ENCODE measurements at regions not wholly inside any gene's neighbourhood (a gene's known extent, or its start where the extent isn't known, plus 50 kb on each side); places are given as distances from the start of the nearest gene placed in this dataset.
"Not testable (repeated sequence)": the region's sequence is repeated elsewhere in the genome, so short reads cannot be mapped to it uniquely, and the experiment has no call there.

GRCh38 chr3:56926947-56927282 is 125.2 kb upstream of the ARHGEF3 start:
- no peak for DNase-seq
- WGBS, 2 experiments (ENCODE audit: low coverage in 1 of 2, low lambda C conversion rate in 2 of 2, missing lambda C conversion rate in 2 of 2) = 51 to 53% methylated on average over 2 of the region's 2 CpGs
- Histone ChIP-seq H3K9ac (peak overlapping the region; percentile 50), H3F3A (ENCODE audit: insufficient read depth) (peaks cover 29% of the 10 kb centered on the region; the same call in 1 of the 2 replicates), H4K20me1 (ENCODE audit: insufficient read depth) (no peaks in the 10 kb centered on the region), H3K4me3 (no peak overlapping the region), H2AFZ (no peak overlapping the region), H3K4me2 (ENCODE audit: unreplicated experiment) (peak overlapping the region; percentile 27), H3K36me3 (ENCODE audit: low read depth) (no peaks in the 10 kb centered on the region), H3K27me3 (replicated peaks; ENCODE audit: insufficient read depth) (no peaks in the 10 kb centered on the region), H3K4me1 (ENCODE audit: insufficient read depth) (peaks cover 38% of the 10 kb centered on the region), H3K79me2 (ENCODE audit: insufficient read depth) (no peaks in the 10 kb centered on the region), H3K9me3 (ENCODE audit: low read depth) (no peaks in the 10 kb centered on the region), H3K27ac (peak overlapping the region; percentile 29), H3K9me2 (ENCODE audit: insufficient read depth) (no peaks in the 10 kb centered on the region)
- in situ Hi-C loops (cut with MboI) = no loop called here
- no peak for TF ChIP-seq EZH2 (IDR thresholded peaks at IDR 0.05; ENCODE audit: insufficient read depth, poor library complexity, severe bottlenecking)
- no peak for TF ChIP-seq EZH2phosphoT487 (IDR thresholded peaks at IDR 0.05; ENCODE audit: insufficient read depth, low read depth)

- no peak overlapping the region for H3K9ac ChIP-seq
- H3K79me2 ChIP-seq (ENCODE audit: insufficient read depth) = no peaks in the 10 kb centered on the region
- no peaks in the 10 kb centered on the region for H3K9me3 ChIP-seq (ENCODE audit: low read depth)
- in situ Hi-C loops (cut with MboI) = no loop called here
- no peaks in the 10 kb centered on the region for H3K9me2 ChIP-seq (ENCODE audit: insufficient read depth)
- H3K36me3 ChIP-seq (ENCODE audit: low read depth) = no peaks in the 10 kb centered on the region
- no peak overlapping the region for H3K4me3 ChIP-seq
- TF ChIP-seq EZH2 (IDR thresholded peaks at IDR 0.05; ENCODE audit: insufficient read depth, poor library complexity, severe bottlenecking) = no peak
- TF ChIP-seq EZH2phosphoT487 (IDR thresholded peaks at IDR 0.05; ENCODE audit: insufficient read depth, low read depth) = 0 out of 2 replicates have a peak, but pooled peaks have one; percentile 24
- H3K4me1 ChIP-seq (ENCODE audit: insufficient read depth) = peaks cover 38% of the 10 kb centered on the region
- peak overlapping the region; percentile 29 for H3K27ac ChIP-seq
- H3K4me2 ChIP-seq (ENCODE audit: unreplicated experiment) = peak overlapping the region; percentile 27
- peak; percentile 89 for DNase-seq
- WGBS, 2 experiments (ENCODE audit: low coverage in 1 of 2, low lambda C conversion rate in 2 of 2, missing lambda C conversion rate in 2 of 2) = 65 to 67% methylated on average over 3 of the region's 3 CpGs
- H2AFZ ChIP-seq = no peak overlapping the region
- H3F3A ChIP-seq (ENCODE audit: insufficient read depth) = peaks cover 34% of the 10 kb centered on the region
- no peaks in the 10 kb centered on the region for H4K20me1 ChIP-seq (ENCODE audit: insufficient read depth)
- H3K27me3 ChIP-seq (replicated peaks; ENCODE audit: insufficient read depth) = no peaks in the 10 kb centered on the region
Measured at GRCh38 chr3:56926243-56926946, 124.6 kb upstream of the ARHGEF3 start.

DNA sequence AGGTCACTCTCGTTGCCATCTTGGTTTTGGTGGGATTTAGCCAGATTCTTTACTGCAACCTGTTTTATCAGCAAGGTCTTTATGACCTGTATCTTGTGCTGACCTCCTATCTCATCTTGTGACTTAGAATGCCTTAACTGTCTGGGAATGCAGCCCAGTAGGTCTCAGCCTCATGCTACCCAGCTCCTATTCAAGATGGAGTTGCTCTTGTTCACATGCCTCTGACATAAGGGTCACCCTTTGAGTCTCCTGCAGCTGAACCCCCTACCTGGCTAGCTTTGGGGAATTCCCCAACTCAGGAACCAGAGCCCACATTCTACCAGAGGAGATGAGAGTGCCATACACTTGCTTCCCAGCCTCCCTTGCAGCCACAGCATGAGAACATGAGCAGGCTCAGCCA is 123.0 kb upstream of the ARHGEF3 start:
- H4K20me1 ChIP-seq (ENCODE audit: insufficient read depth); H2AFZ ChIP-seq; H3K79me2 ChIP-seq (ENCODE audit: insufficient read depth); in situ Hi-C loops (cut with MboI); H3K4me2 ChIP-seq (ENCODE audit: unreplicated experiment); H3K27me3 ChIP-seq (replicated peaks; ENCODE audit: insufficient read depth); H3K4me3 ChIP-seq; H3K9ac ChIP-seq; H3K27ac ChIP-seq; H3K9me3 ChIP-seq (ENCODE audit: low read depth); DNase-seq; H3K36me3 ChIP-seq (ENCODE audit: low read depth); H3K9me2 ChIP-seq (ENCODE audit: insufficient read depth): not testable (repeated sequence)
- Histone ChIP-seq H3K4me1 (ENCODE audit: insufficient read depth) (peaks cover 25% of the 10 kb centered on the region), H3F3A (ENCODE audit: insufficient read depth) (peaks cover 24% of the 10 kb centered on the region)
- WGBS, 2 experiments (ENCODE audit: low coverage in 1 of 2, low lambda C conversion rate in 2 of 2, missing lambda C conversion rate in 2 of 2) = 88 to 100% methylated on average over 1 of the region's 1 CpG

GRCh38 chr3:56923526-56924224 is 121.9 kb upstream of the ARHGEF3 start:
- peak; percentile 34 for DNase-seq
- in situ Hi-C loops (cut with MboI) = no loop called here
- H3K4me1 ChIP-seq (ENCODE audit: insufficient read depth) = peaks cover 22% of the 10 kb centered on the region

More at GRCh38 chr3:56923526-56924224, 121.9 kb upstream of the ARHGEF3 start:
- no peak overlapping the region for H3K27ac ChIP-seq
- H3K36me3 ChIP-seq (ENCODE audit: low read depth) = no peaks in the 10 kb centered on the region
- no peaks in the 10 kb centered on the region for H3K79me2 ChIP-seq (ENCODE audit: insufficient read depth)
- no peaks in the 10 kb centered on the region for H3K9me3 ChIP-seq (ENCODE audit: low read depth)
- H3K9ac ChIP-seq = no peak overlapping the region
- H4K20me1 ChIP-seq (ENCODE audit: insufficient read depth) = no peaks in the 10 kb centered on the region
- 21 to 30% methylated on average over 3 of the region's 3 CpGs for WGBS, 2 experiments (ENCODE audit: low coverage in 1 of 2, low lambda C conversion rate in 2 of 2, missing lambda C conversion rate in 2 of 2)
- no peak overlapping the region for H3K4me3 ChIP-seq
- TF ChIP-seq EZH2 (IDR thresholded peaks at IDR 0.05; ENCODE audit: insufficient read depth, poor library complexity, severe bottlenecking) (no peak), EZH2phosphoT487 (IDR thresholded peaks at IDR 0.05; ENCODE audit: insufficient read depth, low read depth) (no peak)
- no peak overlapping the region for H3K4me2 ChIP-seq (ENCODE audit: unreplicated experiment)
- H3K27me3 ChIP-seq (replicated peaks; ENCODE audit: insufficient read depth) = no peaks in the 10 kb centered on the region
- no peaks in the 10 kb centered on the region for H3K9me2 ChIP-seq (ENCODE audit: insufficient read depth)
- H2AFZ ChIP-seq = no peak overlapping the region
- peaks cover 20% of the 10 kb centered on the region for H3F3A ChIP-seq (ENCODE audit: insufficient read depth)
